ENCODE measurements at regions not wholly inside any gene's neighbourhood (a gene's known extent, or its start where the extent isn't known, plus 50 kb on each side); places are given as distances from the start of the nearest gene placed in this dataset.

- TF ChIP-seq ZNF749 (CRISPR knock-in tag; IDR thresholded peaks at IDR 0.05; ENCODE audit: borderline replicate concordance) (no peak), ZNF230 (CRISPR knock-in tag; IDR thresholded peaks at IDR 0.05) (no peak), CTCF (CRISPR knock-in tag; IDR thresholded peaks at IDR 0.05) (no peak), REST (IDR thresholded peaks at IDR 0.05; ENCODE audit: borderline replicate concordance in 1 of 2, low read depth in 1 of 2, low read length in 2 of 2) (no peak), MTF1 (CRISPR knock-in tag; IDR thresholded peaks at IDR 0.05) (no peak), ASH2L (IDR thresholded peaks at IDR 0.05; ENCODE audit: insufficient read length, low read depth, low read length) (no peak), NR2F2 (IDR thresholded peaks at IDR 0.05; ENCODE audit: borderline replicate concordance, low read depth) (no peak), FOXP4 (CRISPR knock-in tag; IDR thresholded peaks at IDR 0.05) (no peak)
- TF ChIP-seq, protein P1, sequence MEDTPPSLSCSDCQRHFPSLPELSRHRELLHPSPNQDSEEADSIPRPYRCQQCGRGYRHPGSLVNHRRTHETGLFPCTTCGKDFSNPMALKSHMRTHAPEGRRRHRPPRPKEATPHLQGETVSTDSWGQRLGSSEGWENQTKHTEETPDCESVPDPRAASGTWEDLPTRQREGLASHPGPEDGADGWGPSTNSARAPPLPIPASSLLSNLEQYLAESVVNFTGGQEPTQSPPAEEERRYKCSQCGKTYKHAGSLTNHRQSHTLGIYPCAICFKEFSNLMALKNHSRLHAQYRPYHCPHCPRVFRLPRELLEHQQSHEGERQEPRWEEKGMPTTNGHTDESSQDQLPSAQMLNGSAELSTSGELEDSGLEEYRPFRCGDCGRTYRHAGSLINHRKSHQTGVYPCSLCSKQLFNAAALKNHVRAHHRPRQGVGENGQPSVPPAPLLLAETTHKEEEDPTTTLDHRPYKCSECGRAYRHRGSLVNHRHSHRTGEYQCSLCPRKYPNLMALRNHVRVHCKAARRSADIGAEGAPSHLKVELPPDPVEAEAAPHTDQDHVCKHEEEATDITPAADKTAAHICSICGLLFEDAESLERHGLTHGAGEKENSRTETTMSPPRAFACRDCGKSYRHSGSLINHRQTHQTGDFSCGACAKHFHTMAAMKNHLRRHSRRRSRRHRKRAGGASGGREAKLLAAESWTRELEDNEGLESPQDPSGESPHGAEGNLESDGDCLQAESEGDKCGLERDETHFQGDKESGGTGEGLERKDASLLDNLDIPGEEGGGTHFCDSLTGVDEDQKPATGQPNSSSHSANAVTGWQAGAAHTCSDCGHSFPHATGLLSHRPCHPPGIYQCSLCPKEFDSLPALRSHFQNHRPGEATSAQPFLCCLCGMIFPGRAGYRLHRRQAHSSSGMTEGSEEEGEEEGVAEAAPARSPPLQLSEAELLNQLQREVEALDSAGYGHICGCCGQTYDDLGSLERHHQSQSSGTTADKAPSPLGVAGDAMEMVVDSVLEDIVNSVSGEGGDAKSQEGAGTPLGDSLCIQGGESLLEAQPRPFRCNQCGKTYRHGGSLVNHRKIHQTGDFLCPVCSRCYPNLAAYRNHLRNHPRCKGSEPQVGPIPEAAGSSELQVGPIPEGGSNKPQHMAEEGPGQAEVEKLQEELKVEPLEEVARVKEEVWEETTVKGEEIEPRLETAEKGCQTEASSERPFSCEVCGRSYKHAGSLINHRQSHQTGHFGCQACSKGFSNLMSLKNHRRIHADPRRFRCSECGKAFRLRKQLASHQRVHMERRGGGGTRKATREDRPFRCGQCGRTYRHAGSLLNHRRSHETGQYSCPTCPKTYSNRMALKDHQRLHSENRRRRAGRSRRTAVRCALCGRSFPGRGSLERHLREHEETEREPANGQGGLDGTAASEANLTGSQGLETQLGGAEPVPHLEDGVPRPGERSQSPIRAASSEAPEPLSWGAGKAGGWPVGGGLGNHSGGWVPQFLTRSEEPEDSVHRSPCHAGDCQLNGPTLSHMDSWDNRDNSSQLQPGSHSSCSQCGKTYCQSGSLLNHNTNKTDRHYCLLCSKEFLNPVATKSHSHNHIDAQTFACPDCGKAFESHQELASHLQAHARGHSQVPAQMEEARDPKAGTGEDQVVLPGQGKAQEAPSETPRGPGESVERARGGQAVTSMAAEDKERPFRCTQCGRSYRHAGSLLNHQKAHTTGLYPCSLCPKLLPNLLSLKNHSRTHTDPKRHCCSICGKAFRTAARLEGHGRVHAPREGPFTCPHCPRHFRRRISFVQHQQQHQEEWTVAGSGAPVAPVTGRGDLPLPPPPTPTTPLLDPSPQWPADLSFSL (CRISPR knock-in tag; IDR thresholded peaks at IDR 0.05): no peak
These were observed 614.5 kb downstream of the MAT2B start for GRCh38 chr5:164119806-164120447.
